K562 (cell line): ENCODE measurements at regions not wholly inside any gene's neighbourhood (a gene's known extent, or its start where the extent isn't known, plus 50 kb on each side); places are given as distances from the start of the nearest gene placed in this dataset.

Source experiments
- ADNP ChIP-seq: fragments of 200-800 bp; sonication (Bioruptor generic); IDR thresholded peaks from 2 replicates; pipeline ENCODE4 v1.6.1; 2016; ENCODE audit warnings: missing genetic modification characterization, missing compliant biosample characterization
- BRF1 ChIP-seq: IDR thresholded peaks from 3 replicates; pipeline ENCODE4 v1.6.1; 2011; ENCODE audit warnings: borderline replicate concordance, mild to moderate bottlenecking; ENCODE audit not compliant: insufficient read length; ENCODE audit errors: extremely low read depth
- MECOM ChIP-seq: fragments of 250-450 bp; sonication (Bioruptor Pico); IDR thresholded peaks from 2 replicates; pipeline ENCODE4 v1.8.0; 2022; ENCODE audit warnings: inconsistent platforms
- MTA1 ChIP-seq: fragments of 450-650 bp; IDR thresholded peaks from 2 replicates; pipeline ENCODE4 v1.6.1; 2017; ENCODE audit warnings: borderline replicate concordance
- MTA2 ChIP-seq: fragments of 450-650 bp; IDR thresholded peaks from 2 replicates; pipeline ENCODE4 v1.6.1; 2016; ENCODE audit warnings: low read depth
- SAP30 ChIP-seq: fragments of 200-600 bp; sonication (generic); IDR thresholded peaks from 2 replicates; pipeline ENCODE4 v1.6.1; 2012; ENCODE audit warnings: borderline replicate concordance, low read depth, mild to moderate bottlenecking, moderate library complexity, low read length, control low read depth, inconsistent platforms; ENCODE audit not compliant: insufficient read depth, poor library complexity, severe bottlenecking
- SRSF7 ChIP-seq: fragments of 200-400 bp; formaldehyde crosslinking; optimal IDR thresholded peaks from 2 replicates; pipeline ENCODE3; 2017; ENCODE audit warnings: mild to moderate bottlenecking, low read depth, low read length
- ZNF324 ChIP-seq: fragments of 250-450 bp; sonication (Bioruptor Pico); IDR thresholded peaks from 2 replicates; pipeline ENCODE4 v1.4.0; 2020; ENCODE audit warnings: mild to moderate bottlenecking
- TF ChIP-seq, protein P1 (sequence below): fragments of 250-450 bp; sonication (Bioruptor Pico); IDR thresholded peaks from 2 replicates; pipeline ENCODE4 v1.5.0; 2020; ENCODE audit warnings: mild to moderate bottlenecking, borderline replicate concordance
- TF ChIP-seq, protein P2 (sequence below): fragments of 450-650 bp; formaldehyde crosslinking; IDR thresholded peaks from 2 replicates; pipeline ENCODE4 v1.4.0; 2020; ENCODE audit warnings: mild to moderate bottlenecking

DNA sequence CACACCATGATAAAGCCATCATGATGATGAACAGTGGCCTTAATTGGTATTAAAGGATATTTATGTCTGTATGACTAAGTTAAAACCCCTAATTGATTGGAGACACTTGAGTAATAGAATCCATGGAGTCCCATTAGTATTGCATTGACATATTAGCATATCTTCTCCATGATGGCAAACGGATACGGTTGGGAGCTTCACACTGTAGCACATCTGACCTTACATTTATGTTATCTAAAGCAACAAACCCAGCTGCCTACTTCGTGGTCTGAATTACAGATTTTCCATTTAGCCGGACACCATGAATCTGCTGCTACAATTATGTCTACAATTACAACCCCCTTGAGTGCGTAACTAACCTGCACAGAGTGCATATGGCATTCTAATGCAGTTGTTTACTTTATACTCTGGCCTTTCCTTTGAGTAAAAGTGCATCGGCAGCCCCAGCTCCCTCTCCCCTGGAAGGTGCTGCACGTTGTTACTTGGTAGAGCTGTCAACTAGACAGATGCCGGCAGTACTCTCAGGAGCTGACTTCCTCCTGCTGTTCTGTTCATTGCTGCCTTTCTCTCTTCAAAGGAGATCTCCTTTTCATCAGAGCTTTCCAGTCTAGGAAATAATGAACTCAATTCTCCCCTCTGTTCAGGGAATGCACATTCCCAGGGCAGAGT, 92.1 kb downstream of the LRRC30 start (continued):
- TF ChIP-seq ADNP (tag): no peak
- TF ChIP-seq BRF1: no peak
- no peak for TF ChIP-seq MTA2
- TF ChIP-seq, protein P1, sequence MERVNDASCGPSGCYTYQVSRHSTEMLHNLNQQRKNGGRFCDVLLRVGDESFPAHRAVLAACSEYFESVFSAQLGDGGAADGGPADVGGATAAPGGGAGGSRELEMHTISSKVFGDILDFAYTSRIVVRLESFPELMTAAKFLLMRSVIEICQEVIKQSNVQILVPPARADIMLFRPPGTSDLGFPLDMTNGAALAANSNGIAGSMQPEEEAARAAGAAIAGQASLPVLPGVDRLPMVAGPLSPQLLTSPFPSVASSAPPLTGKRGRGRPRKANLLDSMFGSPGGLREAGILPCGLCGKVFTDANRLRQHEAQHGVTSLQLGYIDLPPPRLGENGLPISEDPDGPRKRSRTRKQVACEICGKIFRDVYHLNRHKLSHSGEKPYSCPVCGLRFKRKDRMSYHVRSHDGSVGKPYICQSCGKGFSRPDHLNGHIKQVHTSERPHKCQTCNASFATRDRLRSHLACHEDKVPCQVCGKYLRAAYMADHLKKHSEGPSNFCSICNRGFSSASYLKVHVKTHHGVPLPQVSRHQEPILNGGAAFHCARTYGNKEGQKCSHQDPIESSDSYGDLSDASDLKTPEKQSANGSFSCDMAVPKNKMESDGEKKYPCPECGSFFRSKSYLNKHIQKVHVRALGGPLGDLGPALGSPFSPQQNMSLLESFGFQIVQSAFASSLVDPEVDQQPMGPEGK (CRISPR knock-in tag): no peak
- no peak for TF ChIP-seq SAP30
- no peak for TF ChIP-seq SRSF7
- no peak for TF ChIP-seq ZNF324 (CRISPR knock-in tag)
- no peak for TF ChIP-seq MTA1
- TF ChIP-seq, protein P2, sequence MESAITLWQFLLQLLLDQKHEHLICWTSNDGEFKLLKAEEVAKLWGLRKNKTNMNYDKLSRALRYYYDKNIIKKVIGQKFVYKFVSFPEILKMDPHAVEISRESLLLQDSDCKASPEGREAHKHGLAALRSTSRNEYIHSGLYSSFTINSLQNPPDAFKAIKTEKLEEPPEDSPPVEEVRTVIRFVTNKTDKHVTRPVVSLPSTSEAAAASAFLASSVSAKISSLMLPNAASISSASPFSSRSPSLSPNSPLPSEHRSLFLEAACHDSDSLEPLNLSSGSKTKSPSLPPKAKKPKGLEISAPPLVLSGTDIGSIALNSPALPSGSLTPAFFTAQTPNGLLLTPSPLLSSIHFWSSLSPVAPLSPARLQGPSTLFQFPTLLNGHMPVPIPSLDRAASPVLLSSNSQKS (CRISPR knock-in tag): no peak
- no peak for TF ChIP-seq MECOM (CRISPR knock-in tag)
